HPDE6-E6E7 (cell line): ENCODE measurements at regions not wholly inside any gene's neighbourhood (a gene's known extent, or its start where the extent isn't known, plus 50 kb on each side); places are given as distances from the start of the nearest gene placed in this dataset.
A peak's percentile ranks its signal among the peaks of the same experiment; 100 is the strongest.
"Not testable (repeated sequence)": the region's sequence is repeated elsewhere in the genome, so short reads cannot be mapped to it uniquely, and the experiment has no call there.

Source experiments
- DNase-seq: peaks from one replicate; pipeline ENCODE4 v3.0.0; 2011; ENCODE audit warnings: missing footprints; ENCODE audit errors: extremely low spot score

DNA sequence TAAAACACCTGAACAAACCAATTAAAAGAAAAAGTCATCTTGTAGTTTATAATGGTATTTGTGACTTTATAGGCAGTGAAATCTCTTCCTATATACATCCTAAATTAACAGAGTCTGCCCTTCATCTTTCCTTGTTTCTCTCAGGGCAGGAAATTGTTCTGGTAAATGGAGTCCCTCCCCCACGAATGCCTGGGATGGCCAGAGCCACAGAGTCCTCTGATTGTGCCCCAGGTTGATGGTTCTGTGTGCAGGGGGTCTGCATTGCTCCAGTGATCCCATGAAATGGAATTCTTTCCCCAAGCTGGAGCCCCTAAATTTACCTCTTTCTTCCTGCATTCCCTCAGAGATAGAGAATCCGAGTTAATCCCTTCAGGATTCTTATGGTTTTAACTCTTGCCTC lies 155.5 kb downstream of the MTX2 start:
- no peak for DNase-seq

DNA sequence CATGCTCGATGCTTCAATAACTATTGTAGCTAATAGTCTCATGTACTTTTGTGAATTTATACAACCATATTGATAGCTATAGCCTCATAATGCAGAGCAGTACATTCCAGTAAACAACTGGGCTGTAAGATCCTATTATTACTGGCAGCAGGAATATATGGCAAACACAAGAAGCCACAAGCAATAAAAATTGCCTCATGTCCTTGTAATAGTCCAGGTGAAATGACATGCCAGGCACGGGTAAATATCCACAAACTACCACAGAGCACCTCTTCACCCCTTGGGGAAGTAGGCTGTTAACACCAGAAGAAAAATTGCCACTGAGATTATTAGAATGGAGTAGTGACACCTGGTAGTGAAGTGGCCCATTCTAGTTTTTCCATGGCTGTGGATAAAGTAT lies 158.3 kb downstream of the MTX2 start:
- no peak for DNase-seq

DNA sequence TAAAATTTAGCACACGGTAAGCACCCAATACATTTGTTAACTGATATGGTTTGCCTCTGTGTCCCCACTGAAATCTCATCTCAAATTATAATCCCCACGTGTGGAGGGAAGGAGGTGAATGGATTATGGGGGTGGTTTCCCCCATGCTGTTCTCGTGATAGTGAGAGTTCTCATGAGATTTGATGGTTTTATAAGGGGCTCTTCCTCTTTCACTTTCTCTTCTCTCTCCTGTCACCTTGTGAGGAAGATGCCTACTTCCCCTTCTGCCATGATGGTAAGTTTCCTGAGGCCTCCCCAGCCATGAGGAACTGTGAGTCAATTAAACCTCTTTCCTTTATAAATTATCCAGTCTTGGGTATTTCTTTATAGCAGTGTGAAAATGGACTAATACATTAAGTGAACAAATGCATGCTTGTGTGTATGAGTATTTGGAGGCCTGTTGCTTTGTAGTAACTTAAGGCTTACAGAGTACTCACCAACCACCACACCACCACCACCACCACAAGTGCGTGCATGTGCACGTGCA lies 159.8 kb downstream of the MTX2 start:
- DNase-seq, result not testable (repeated sequence)

DNA sequence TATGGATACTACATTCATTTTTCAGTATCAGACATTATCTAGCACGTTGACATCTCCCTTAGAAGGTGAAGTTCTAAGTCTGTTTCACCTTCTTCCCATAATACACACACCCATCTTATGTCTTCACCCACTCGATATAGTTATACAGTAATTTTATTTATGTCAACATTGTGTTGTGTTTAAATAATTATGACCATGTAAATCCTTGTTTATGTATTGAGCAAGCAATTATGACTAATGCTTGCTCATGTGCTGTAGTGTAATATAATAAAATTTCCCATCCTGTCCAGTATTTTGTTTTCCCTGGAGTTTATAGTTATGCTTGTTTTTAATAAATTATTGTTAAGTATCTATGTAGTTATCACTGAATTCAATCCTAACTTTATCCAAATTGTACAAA lies 163.2 kb downstream of the MTX2 start:
- DNase-seq, result no peak

DNA sequence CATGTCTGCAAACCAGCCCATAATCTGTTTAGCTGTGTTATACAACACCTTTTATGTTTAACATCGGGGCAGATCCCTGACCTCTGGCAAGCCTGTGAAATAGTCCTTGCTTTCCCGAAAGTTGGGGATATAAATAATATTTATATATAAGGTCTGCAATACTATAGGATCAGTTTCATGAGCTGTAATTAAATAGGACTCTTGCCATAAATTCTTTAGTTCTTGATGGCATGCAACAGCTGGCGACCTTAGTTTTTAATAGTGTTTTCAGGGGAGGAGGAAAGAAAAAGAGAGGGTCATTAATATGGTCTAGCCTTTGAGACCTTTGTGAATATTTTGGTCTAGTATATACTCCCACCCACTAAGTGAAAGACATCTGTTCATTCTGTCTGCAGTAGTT lies 166.5 kb downstream of the MTX2 start:
- no peak for DNase-seq

DNA sequence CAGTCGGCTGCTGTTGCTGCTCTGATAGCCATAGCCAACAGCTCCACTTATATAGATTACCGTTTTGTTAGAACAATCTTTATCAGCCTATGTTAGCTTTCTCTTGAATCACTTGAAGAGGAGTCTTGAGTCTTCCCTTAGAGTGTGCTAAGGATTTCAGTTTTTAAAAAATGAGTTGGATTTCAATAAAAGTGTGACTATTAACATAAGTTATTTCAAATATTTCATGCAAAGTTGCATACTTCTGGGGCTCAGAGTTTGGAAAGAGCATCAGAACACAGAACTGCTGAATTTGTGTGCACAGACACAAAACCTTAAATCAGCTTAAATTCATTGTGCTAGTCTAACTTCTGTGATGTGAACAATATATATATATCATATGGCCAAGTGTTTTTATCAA lies 174.7 kb downstream of the MTX2 start:
- no peak for DNase-seq

DNA sequence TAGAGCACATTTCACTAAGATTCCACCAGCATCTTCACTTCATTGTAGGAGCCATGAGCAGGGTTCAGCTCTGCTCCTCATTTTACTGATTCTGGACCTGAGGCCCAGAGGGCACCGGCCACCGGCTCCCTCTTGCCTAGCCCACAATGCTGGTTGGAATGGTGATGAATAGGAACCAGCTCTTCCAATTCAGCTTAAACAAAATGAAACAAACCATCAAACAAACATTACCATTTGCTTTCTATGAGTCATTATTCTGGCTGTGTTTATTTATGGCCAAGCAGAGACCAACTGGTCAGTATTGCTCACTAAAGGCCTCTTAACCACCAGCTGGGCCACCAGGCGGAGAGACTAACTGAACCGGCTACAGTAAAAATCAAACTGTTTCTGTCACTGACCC lies 176.7 kb downstream of the MTX2 start:
- DNase-seq, result no peak

DNA sequence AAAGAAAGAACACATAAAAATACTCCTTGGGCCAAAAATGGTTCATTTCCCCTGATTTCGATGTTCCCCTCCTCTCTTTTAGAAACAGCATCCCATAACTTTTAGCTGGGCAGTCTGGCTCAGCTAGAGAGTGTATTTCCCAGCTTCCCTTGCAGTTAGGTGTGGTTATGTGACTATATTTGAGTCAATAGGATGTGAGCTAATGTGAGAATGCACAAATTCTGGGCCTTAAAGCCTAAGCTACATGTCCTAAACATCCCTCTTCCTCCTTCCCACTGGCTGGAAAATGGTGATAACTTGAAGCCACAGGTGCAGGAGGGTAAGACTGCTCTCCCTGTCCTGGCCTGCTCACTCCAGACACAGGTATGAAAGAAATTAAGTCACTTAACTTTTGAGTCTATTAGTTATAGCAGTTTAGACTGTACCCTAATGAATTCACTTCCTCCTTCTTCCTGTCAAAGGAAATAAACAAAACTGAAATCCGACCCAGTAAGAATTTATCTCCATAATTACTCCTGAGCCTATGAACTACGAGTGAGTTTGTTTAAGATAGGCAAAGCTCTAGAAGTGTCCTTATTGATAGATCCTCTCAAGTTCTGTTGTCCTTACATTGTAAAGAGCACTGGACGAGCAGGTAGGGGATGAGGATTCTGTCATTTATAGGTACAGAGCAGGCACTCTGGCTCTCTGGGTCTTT lies 177.6 kb downstream of the MTX2 start:
- no peak for DNase-seq

DNA sequence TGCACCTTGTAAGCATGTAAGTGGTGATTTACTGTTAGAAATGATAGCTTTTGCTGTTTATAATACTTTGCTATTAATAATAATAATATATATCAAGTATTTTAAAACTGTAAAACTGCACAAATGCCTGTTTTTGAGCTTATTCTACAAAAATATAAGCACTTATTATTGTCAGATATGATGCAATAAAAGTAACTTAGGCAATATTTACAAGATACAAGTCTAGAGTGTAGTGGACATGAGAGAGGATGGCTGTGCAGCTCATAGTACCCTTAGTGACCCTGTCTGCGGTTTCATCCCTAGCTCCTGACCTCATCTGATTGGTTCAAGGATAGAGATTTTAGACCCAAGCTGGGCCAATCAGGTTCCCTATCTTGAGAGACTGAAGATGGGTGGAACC lies 178.4 kb downstream of the MTX2 start:
- no peak for DNase-seq

DNA sequence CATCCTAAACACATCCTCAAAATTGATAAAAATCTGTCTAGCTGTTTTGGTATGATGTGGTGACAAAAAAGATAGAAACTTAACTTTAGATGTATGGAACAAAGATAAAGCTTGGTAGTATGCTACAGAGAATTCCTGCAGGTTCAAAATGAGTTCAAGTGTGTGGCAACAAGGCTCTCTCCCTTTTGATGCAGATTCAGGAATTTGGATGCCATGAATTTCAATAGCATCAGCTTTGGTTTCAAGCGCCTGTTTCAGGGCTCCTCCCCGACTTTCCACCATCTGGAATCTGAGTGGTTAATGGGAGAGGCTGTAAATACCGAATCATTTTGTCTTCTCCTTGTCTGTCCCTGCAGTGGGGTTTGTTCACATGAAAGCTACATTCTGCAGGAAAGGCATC lies 180.6 kb downstream of the MTX2 start:
- no peak for DNase-seq

DNA sequence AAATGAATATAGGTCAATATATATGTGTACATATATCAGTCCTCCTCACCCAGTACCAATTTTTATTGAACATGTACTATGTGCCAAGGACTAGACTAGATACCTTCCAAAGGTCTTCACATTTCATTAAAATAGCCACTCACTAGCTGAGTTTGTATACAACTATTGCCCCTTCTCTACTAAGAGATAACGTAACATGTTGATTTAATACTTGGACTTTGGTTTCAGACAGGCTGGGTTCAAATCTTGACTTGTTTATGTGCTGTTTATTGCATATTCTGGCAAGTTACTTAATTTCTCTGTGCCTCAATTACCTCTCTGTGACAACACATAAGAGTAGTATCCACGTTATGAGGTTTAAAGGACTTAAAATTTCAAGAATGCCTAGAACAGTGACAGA lies 184.5 kb downstream of the MTX2 start:
- DNase-seq, result no peak

DNA sequence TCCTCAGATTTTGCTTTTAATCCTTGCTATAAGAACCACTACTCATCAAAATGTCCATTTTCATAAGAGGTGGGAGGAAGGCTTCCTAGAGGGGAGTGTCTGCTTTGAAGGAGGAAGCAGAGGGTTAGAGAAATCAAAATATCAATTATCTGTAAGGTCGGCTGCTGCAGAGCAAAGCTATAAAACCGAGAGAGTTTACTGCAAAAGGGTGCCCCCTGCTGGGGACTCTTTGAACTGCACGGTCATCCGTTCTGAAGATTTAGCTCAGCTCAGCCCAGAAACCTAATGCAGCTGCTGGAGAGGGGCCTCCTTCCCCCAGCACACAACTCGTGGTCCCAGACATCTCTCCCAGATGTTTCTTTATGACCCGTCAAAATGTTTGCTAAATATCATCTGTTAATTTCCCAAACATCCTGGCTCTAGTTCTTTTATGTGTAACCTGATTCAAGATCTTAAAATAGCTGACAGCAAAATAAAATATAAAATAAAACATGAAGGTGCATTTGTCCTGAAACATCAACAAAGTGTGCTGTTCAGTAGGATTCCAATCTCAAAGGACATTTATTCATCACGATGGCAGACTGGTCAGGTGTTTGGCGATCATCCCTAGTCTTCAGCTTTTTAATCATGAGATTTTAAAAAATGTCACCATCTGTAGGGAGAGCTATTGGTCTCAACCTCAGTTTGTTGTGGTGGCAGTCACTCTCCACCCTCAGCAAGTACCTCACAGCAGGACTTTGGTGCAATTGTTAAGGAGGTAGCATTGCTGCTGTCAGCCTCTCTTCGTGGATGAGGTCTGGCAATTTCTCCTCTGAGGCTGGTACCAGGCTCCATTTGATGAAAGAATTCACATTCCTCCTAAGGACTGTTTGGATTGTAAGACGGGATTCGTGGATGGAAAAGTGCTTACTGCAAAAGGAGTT lies 185.9 kb downstream of the MTX2 start:
- peak; percentile 21 for DNase-seq

DNA sequence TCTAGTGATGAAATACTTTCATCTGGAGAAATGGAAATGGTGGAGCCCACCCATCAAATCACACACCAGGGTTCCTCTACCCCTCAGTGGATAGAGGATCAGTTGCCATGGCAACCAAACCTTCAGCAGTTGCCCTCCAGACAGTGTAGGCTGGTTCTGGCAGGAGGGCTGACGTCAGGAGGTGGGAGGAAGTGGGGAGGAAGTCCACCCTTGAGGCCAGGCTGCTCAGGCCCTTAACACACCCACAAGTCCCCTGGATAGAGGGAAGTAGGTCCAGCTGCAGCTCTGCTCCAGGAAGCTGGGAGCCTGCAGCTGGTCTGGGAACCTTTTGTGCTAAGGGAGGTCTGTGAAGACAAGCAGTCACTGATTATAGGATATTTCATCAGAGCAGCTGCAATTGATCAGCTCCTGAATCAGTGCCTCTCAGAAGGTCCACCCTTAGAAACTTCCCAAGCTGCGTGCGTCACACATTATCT lies 186.6 kb downstream of the MTX2 start:
- DNase-seq, result no peak

DNA sequence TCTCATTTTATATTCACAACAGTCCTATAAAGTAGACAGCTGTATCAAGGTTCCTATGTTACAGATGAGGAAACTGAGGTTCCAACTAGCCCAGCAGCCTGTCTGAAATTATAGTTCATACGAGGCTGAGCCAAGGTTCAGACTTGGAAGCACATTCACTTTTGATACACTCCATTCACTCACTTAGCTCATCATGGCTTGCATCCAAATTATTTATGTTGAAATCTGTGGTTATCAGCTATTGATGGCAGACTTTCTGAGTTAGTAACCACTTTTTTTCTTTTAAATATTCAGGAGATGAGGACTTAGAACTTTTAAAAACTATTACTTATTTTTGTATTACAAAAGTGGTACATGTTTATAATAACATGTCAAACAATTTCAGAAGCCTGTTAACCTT lies 188.2 kb downstream of the MTX2 start:
- no peak for DNase-seq

DNA sequence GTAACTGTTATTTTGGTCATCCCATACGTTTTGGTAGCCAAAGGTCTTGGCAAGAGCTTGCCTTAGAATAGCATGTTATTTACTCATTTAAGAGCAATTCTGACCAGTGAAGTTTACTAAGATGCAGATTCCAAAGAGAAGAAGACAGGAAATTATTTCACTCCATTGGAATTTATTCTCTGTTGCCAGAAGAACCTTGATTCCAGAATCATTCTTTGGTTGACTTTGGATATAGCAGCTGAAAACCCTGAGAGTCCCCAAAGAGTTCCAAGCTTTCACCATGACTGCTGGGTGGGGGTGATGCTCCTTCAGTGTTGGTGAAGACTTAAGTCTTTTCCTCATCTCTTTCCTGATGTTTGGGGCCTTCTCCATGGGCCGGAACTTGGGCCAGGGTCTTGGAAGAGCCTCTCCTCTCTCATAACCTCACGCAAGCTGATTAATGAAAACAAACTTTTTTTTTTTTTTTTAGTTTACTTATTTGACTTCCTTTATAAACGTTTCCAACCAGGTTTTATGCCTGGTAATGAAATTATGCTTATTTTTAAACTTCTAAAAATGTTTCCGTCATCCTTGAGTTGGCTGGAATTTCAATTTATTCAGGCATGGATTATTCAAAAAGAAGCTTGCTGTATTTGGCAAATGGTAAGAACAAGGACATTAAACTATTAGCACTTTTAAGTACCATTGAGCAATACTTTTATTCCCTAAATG lies 192.0 kb downstream of the MTX2 start:
- no peak for DNase-seq

DNA sequence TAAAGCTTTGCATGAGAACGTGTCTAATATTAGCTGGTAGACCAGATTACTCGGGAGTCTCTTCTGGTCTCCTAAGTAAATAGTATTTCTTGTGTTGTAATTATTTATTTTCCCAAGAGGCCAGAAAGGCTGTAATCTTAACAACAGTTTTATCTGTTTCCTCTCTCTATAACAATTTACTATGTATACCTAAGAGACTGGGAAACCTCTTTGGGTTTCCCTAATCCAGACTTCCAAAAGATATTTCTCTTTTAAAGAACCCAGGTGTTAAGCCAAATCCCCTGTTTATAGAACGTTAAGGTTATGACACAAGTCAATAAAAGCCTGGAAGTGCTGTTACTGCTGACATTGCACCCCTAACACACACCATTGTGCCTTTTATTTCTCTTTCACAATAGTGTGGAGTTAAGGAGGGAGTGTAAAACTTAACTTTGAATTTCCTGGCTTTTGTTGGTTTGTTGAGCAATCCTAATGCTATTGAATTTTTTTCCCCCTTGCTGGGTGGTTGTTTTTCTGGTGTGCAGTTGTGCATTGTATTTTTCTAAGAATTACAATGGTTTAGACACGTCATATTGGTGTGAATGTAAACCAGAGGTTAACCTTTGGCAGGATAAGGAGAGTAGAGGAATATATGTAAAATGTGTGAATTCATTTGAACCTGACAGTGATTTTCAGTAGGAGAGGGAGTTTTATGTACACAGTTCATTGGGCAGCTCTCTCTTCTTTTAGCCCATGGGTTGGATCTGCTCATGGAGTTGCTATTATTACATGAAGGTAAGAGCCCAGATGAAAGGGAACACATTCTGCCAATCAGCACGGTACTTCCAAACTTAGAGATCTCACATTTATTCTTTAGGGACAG lies 192.8 kb downstream of the MTX2 start:
- no peak for DNase-seq

DNA sequence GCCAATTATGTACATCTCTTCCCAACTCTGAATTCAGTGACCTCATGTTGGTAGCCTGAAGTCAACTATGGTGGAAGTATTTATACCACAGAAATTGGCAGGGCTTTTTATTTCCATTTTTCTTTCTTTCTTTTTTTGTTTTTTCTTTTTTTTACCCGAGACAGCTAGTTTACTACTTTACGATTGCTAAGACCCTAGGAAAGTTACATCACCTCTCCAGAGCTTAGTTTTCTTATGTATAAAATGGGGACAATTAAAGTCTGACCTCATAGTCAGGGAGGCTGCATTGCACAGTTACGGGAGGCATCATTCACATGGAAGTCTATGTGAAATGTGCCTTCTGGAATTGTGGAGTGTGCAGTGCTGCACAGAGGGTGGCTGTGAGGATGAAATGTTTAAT lies 194.3 kb downstream of the MTX2 start:
- DNase-seq, result no peak

DNA sequence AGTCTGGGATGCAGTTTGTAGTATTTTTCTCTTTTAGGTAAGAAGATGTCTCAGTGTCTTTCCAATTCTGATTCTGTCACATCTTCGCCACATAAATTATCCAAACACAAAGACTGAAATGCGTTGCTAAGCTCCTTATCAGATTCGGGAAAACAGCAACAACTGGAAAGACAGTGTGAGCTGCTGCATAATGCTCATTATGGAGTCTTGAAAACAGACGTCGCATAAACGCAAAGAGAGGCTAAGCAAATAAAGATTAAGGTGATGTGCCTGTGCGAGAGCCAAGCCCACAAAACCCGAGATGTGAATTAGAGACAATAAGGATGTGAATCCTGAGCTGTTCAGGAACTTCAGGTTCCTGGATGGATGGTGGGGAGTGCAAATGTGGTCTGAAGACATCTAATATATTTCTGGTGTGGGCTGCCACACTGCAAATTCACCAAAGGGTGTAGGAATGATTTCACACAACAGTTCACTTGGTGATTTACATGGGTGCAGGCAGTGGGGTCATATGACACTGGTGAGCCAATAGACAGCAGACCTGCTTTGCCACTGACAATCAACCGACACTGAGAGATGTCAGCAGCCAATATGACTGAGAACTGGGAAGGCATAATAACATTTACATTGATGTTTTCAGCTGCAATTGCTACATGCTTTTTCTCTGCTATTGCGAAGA lies 195.8 kb downstream of the MTX2 start:
- DNase-seq, result no peak

DNA sequence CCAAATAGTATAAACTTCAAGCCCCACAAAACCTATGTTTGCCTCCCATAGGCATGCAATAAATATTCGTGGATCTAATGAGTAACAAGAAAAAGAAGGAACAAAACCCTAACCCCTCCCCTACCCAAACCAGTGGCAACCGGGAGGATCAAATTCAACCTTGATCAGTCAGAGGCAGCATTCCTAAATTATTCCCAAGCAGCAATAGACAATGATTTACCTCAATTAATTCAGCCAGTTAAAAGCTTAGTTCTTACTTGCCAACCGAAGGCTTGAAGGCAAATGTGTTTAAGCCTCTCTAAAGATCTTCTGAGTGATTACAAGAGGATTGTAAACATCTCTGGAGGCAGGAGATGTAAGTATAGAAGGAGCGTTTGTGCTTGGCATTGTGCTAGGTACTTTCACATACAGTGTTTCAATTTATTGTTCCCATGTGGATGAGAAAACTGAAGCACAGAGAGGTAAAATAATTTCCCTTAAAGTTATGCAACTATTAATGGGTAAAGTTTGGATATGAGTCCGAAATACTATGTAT lies 197.7 kb downstream of the MTX2 start:
- no peak for DNase-seq

DNA sequence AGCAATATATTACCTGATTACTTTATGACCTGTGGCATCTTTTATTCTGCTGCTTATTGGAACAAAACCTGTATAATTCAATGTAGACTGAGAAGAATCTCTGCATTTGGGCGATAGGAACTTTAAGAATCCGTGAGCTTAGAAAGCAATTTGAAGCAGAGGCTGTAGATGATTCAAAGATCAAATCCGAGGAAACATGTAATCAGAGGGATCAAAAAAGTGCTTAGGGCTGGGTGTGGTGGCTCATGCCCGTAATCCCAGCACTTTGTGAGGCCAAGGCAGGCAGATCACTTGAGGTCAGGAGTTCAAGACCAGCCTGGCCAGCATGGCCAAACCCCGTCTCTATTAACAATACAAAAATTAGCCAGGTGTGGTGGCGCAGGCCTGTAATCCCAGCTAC lies 198.4 kb downstream of the MTX2 start:
- no peak for DNase-seq
